ENCODE measurements at regions not wholly inside any gene's neighbourhood (a gene's known extent, or its start where the extent isn't known, plus 50 kb on each side); places are given as distances from the start of the nearest gene placed in this dataset.

DNA sequence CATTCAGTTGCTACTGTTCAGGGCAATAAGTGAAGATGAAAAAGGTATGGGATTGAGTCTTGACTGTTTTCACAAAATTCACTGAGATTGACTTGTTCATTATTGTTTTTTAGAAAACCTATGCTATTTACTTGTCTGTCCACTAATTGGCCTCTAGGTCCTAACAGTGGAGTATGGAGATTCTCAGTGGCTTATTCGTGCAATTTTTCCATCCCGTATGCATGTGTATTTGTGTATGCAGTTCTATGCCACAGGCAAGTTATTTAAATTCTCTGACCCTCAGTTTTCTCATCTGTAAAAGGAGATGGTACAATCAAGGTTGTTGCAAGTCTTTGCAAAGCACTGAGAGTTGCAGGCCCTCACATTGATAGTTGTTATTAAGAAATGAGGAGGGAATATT is 151.0 kb downstream of the BBOX1 start:
- DNase-seq (ENCODE audit: low spot score) = no peak
- Histone ChIP-seq H3K4me1 (ENCODE audit: insufficient read depth, low read length, poor library complexity, severe bottlenecking) (no peaks in the 10 kb centered on the region), H3K36me3 (ENCODE audit: insufficient read depth, low read length) (no peaks in the 10 kb centered on the region), H2AFZ (ENCODE audit: low read length) (no peak overlapping the region), H3K27ac (ENCODE audit: low read depth, low read length, poor library complexity, severe bottlenecking) (no peak overlapping the region), H4K20me1 (ENCODE audit: insufficient read depth, low read length) (no peaks in the 10 kb centered on the region), H3K4me3 (ENCODE audit: low read depth, low read length, poor library complexity, severe bottlenecking) (no peak overlapping the region), H3K9me2 (ENCODE audit: insufficient read depth, low read length) (no peaks in the 10 kb centered on the region), H3K79me2 (ENCODE audit: insufficient read depth, low read depth, low read length) (no peaks in the 10 kb centered on the region), H3K4me2 (ENCODE audit: low read length) (no peak overlapping the region), H3K9me3 (ENCODE audit: low read length) (no peaks in the 10 kb centered on the region)
- CTCF ChIA-PET (ENCODE audit: unreplicated experiment) = no interaction called here
- POLR2A ChIA-PET = no interaction called here
- BruUV-seq (replicated peaks) = no TSS peak
- TF ChIP-seq EZH2phosphoT487 (IDR thresholded peaks at IDR 0.05; ENCODE audit: borderline replicate concordance, low read depth, low read length) = no peak
- TF ChIP-seq, protein P1, sequence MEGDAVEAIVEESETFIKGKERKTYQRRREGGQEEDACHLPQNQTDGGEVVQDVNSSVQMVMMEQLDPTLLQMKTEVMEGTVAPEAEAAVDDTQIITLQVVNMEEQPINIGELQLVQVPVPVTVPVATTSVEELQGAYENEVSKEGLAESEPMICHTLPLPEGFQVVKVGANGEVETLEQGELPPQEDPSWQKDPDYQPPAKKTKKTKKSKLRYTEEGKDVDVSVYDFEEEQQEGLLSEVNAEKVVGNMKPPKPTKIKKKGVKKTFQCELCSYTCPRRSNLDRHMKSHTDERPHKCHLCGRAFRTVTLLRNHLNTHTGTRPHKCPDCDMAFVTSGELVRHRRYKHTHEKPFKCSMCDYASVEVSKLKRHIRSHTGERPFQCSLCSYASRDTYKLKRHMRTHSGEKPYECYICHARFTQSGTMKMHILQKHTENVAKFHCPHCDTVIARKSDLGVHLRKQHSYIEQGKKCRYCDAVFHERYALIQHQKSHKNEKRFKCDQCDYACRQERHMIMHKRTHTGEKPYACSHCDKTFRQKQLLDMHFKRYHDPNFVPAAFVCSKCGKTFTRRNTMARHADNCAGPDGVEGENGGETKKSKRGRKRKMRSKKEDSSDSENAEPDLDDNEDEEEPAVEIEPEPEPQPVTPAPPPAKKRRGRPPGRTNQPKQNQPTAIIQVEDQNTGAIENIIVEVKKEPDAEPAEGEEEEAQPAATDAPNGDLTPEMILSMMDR (conservative IDR thresholded peaks at IDR 0.05; ENCODE audit: low read length) = no peak
- intact Hi-C loops (cut with micrococcal nuclease; ENCODE audit: unreplicated experiment) = no loop called here

DNA sequence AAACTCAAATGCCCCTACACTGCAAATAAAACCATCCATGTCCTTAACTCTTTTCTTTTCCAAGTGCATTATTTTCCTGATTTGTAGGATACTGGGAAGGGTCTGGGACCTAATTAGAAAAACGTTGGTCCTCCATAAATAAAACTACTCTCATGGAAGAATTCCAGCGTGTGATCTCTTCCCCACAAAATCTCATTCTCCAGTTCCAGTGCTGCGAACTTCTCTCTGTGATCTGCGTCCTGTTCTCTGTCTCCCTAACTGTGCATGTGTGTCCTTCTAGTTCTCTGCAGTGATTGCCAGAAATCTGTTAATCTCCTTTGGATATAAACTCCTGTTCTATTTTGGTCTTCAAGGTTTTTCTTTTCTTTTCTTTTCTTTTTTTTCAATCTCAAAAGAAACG is 148.1 kb downstream of the BBOX1 start:
- no peaks in the 10 kb centered on the region for H3K4me1 ChIP-seq (ENCODE audit: insufficient read depth, low read length, poor library complexity, severe bottlenecking)
- TF ChIP-seq, protein P1 (conservative IDR thresholded peaks at IDR 0.05; ENCODE audit: low read length) = no peak
- no peak for TF ChIP-seq EZH2phosphoT487 (IDR thresholded peaks at IDR 0.05; ENCODE audit: borderline replicate concordance, low read depth, low read length)
- no peak overlapping the region for H3K4me3 ChIP-seq (ENCODE audit: low read depth, low read length, poor library complexity, severe bottlenecking)
- DNase-seq (ENCODE audit: low spot score) = no peak
- ChIA-PET POLR2A (no interaction called here), CTCF (ENCODE audit: unreplicated experiment) (no interaction called here)
- no peaks in the 10 kb centered on the region for H3K9me2 ChIP-seq (ENCODE audit: insufficient read depth, low read length)
- H4K20me1 ChIP-seq (ENCODE audit: insufficient read depth, low read length) = no peaks in the 10 kb centered on the region
- no peak overlapping the region for H3K4me2 ChIP-seq (ENCODE audit: low read length)
- H3K79me2 ChIP-seq (ENCODE audit: insufficient read depth, low read depth, low read length) = no peaks in the 10 kb centered on the region
- no peak overlapping the region for H2AFZ ChIP-seq (ENCODE audit: low read length)
- no peaks in the 10 kb centered on the region for H3K9me3 ChIP-seq (ENCODE audit: low read length)
- no peak overlapping the region for H3K27ac ChIP-seq (ENCODE audit: low read depth, low read length, poor library complexity, severe bottlenecking)
- H3K36me3 ChIP-seq (ENCODE audit: insufficient read depth, low read length) = no peaks in the 10 kb centered on the region
- intact Hi-C loops (cut with micrococcal nuclease; ENCODE audit: unreplicated experiment) = no loop called here
- no TSS peak for BruUV-seq (replicated peaks)

DNA sequence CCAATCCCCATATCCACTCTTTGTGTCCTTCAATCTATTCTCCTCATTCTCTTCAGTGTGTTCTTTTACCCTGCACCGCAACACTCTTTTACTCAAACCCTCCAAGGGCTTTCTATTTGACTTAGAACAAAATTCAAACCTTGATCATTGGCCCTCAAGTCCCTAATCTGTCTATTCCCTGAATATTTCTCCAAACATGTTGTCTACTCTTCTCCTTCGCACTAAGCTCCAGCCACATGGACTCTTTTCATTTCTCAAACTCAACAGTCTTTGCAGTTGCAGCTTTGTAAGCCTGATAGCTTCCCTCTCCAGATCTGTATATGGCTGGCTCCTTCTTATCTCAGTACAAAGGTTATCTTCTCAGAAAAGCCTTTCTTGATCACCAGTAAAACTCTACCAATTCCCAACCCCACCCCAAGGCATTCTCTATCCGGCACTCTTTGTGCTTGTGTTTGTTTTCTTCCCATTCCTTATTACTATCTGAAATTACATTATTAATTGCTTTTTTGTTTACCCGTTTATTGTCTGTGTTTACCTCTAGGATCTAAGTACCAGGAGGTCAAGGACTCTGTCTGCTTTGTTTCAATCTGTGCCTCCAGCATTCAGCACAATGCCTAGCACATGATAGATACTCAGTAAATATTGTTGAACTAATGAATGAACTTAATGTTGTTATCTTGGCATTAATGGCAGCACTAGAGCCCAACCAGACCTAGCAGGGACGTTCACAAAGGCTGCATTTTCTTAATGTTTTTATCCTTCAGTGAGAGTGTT is 147.4 kb downstream of the BBOX1 start:
- Histone ChIP-seq H3K79me2 (ENCODE audit: insufficient read depth, low read depth, low read length) (no peaks in the 10 kb centered on the region), H2AFZ (ENCODE audit: low read length) (no peak overlapping the region), H4K20me1 (ENCODE audit: insufficient read depth, low read length) (no peaks in the 10 kb centered on the region), H3K4me2 (ENCODE audit: low read length) (no peak overlapping the region), H3K4me1 (ENCODE audit: insufficient read depth, low read length, poor library complexity, severe bottlenecking) (no peaks in the 10 kb centered on the region), H3K9me3 (ENCODE audit: low read length) (no peaks in the 10 kb centered on the region), H3K9me2 (ENCODE audit: insufficient read depth, low read length) (no peaks in the 10 kb centered on the region), H3K27ac (ENCODE audit: low read depth, low read length, poor library complexity, severe bottlenecking) (no peak overlapping the region), H3K4me3 (ENCODE audit: low read depth, low read length, poor library complexity, severe bottlenecking) (no peak overlapping the region), H3K36me3 (ENCODE audit: insufficient read depth, low read length) (no peaks in the 10 kb centered on the region)
- no TSS peak for BruUV-seq (replicated peaks)
- TF ChIP-seq EZH2phosphoT487 (IDR thresholded peaks at IDR 0.05; ENCODE audit: borderline replicate concordance, low read depth, low read length) = no peak
- TF ChIP-seq, protein P1 (conservative IDR thresholded peaks at IDR 0.05; ENCODE audit: low read length) = no peak
- DNase-seq (ENCODE audit: low spot score) = no peak
- ChIA-PET CTCF (ENCODE audit: unreplicated experiment) (no interaction called here), POLR2A (no interaction called here)
- intact Hi-C loops (cut with micrococcal nuclease; ENCODE audit: unreplicated experiment) = no loop called here

Data from OCI-LY7 (cell line).